Heart right ventricle (tissue), 16 donors: ENCODE measurements at regions not wholly inside any gene's neighbourhood (a gene's known extent, or its start where the extent isn't known, plus 50 kb on each side); places are given as distances from the start of the nearest gene placed in this dataset.

Experiments
- ATAC-seq, 8 donors: fragments of 200-7000 bp; cut with Tn5 transposase; one replicate each; pipeline ENCODE4 v1.9.1; 2020; ENCODE audit warnings: mild to moderate bottlenecking in 8 of 8, moderate library complexity in 8 of 8, moderate number of reproducible peaks in 1 of 8
- DNase-seq, 2 donors: peaks; one replicate each; pipeline ENCODE4 v3.0.0-alpha.2; 2020
- H3K27ac ChIP-seq, 10 donors: fragments of 200-600 bp; sonication (generic) in 2 of 10; one replicate each; pipeline versions ENCODE4 v1.5.0 to v1.8.0; 2020 to 2022; ENCODE audit warnings: mild to moderate bottlenecking in 3 of 10
- H3K27me3 ChIP-seq, 7 donors: fragments of 200-600 bp; one replicate each; pipeline ENCODE4 v1.8.0; 2021 to 2022; ENCODE audit warnings: mild to moderate bottlenecking in 2 of 7
- H3K36me3 ChIP-seq, 9 donors: fragments of 200-600 bp; sonication (generic) in 1 of 9; one replicate each; pipeline versions ENCODE4 v1.5.0 to v1.8.0; 2020 to 2022; ENCODE audit warnings: mild to moderate bottlenecking in 2 of 9
- H3K4me1 ChIP-seq, 9 donors: fragments of 200-600 bp; sonication (generic) in 1 of 9; one replicate each; pipeline versions ENCODE4 v1.5.0 to v1.8.0; 2020 to 2022; ENCODE audit warnings: mild to moderate bottlenecking in 4 of 9
- H3K4me3 ChIP-seq, 10 donors: fragments of 200-600 bp; sonication (generic) in 2 of 10; one replicate each; pipeline versions ENCODE4 v1.5.0 to v1.8.0; 2020 to 2022; ENCODE audit warnings: mild to moderate bottlenecking in 7 of 10, moderate library complexity in 2 of 10
- H3K9me3 ChIP-seq, 11 donors: fragments of 200-600 bp in 10 of 11; sonication (generic) in 2 of 11; one replicate each; pipeline versions ENCODE4 v1.5.0 to v1.8.0; 2013 to 2022; ENCODE audit warnings: mild to moderate bottlenecking in 2 of 11, control low read depth in 1 of 11, moderate library complexity in 1 of 11
- CTCF ChIP-seq, 9 donors: fragments of 200-600 bp; sonication (generic) in 2 of 9; IDR thresholded peaks; one replicate each; pipeline versions ENCODE4 v1.5.0 to v1.8.0; 2021 to 2022; ENCODE audit warnings: antibody characterized with exemption in 9 of 9, mild to moderate bottlenecking in 5 of 9, moderate library complexity in 1 of 9
- whole genome bisulfite sequencing, 2 donors: extraction: QIAGEN DNeasy Blood & Tissue Kit; methylation state at CpG; one replicate each; pipeline ENCODE4 v1.1.7; 2013; ENCODE audit warnings: inconsistent platforms in 1 of 2; 5-methylcytosine and 5-hydroxymethylcytosine counted together
- intact Hi-C, 10 donors: fragments of 100-400 bp; cut with DNase I; formaldehyde crosslinking; loops; one replicate each; pipeline versions ENCODE4 v1.11.1 to v1.14.2; 2022
- donor health status: Arrhythmogenic right ventricular cardiomyopathy.
- donor health status: ischemic (EF 13 %, LVEDD 7.1; RV severe dilation, severe dysfunction).
- donor health status: healthy with polysubstance abuse.
- donor health status: DM: no; HTN: yes; CAD: no.
- donor health status: DM: no; HTN: no; CAD: no.
- donor health status: ischemic (EF 25% LVEDD 6.9; RV normal size, moderate dysfunction).
- donor health status: ischemic (EF 25% LVEDD 5.7; RV mildly dilated, moderate dysfunction).
- donor health status: healthy.
- donor health status: DM: yes; HTN: yes; CAD: no.
- donor health status: Ischemic cardiomyopathy.
- donor health status: ischemic (EF 35%, LVEDD 5.7; RV mildly dilated, moderate dysfunction).
- donor health status: nonischemic (EF 11% LVEDD 7.7; RV severe dilation, severe dysfunction).
- donor health status: DM: yes; HTN: yes; CAD: no.
- donor health status: PGD.
- donor health status: ischemic (EF 29% LVEDD 5.4; RV normal size, mild dysfunction).
- donor health status: nonischemic (EF 23%, LVEDD 6.1; RV moderate dilation, normal function).

DNA sequence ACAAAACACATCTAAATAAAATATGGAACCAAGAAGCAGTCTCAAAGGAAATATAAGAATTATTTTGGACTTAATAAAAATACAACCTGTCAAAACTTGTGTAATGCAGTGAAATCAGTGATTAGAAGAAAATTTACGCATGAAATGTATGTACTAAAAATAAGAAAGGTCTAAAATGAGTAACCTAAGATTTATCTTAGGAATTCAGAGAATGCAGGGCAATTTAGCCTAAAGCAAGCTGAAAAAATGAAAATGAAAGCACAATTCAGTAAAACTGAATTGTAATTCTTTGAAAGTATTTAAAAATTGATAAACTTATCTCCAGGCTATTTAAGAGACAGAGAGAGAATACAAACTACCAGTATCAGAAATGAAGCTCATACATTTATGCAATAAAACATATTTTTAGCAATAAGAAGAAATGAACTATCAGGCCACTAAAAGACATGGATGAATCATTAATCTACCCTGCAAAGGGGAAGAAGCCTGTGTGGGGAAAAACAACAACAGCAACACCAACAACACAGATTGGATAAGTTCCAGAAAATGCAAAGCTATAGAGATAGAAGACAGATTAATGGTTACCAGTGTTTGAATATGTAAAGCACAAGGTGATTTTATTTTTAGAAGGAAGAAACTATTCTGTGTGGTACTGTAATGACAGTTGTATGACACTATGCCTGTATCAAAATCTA lies 442.0 kb upstream of the ADGRL3 start:
- intact Hi-C loops, result no loop called here
- no peak overlapping the region for H3K4me3 ChIP-seq
- peaks cover 0 to 53% (median 12%) of the 10 kb centered on the region in 11 donors for H3K9me3 ChIP-seq
- H3K27me3 ChIP-seq, result no peaks in the 10 kb centered on the region
- whole genome bisulfite sequencing, 2 donors, result 0 to 52% methylated on average over 1 of the region's 1 CpG
- no peak overlapping the region for H3K27ac ChIP-seq
- no peak for TF ChIP-seq CTCF (IDR thresholded peaks at IDR 0.05)
- ATAC-seq, result no peak
- no peaks in the 10 kb centered on the region for H3K4me1 ChIP-seq
- no peak for DNase-seq
- no peaks in the 10 kb centered on the region for H3K36me3 ChIP-seq

- Histone ChIP-seq H3K4me1 (no peaks in the 10 kb centered on the region), H3K9me3 (peaks cover 0 to 53% (median 12%) of the 10 kb centered on the region in 11 donors), H3K4me3 (no peak overlapping the region), H3K36me3 (no peaks in the 10 kb centered on the region), H3K27me3 (no peaks in the 10 kb centered on the region), H3K27ac (no peak overlapping the region)
- DNase-seq (no peak), ATAC-seq (no peak)
- WGBS, 2 donors, result 82 to 85% methylated on average over 4 of the region's 4 CpGs
- TF ChIP-seq CTCF (IDR thresholded peaks at IDR 0.05), result peak in 1 of 9 donors; percentile 25
- intact Hi-C loops, result no loop called here
Measured at GRCh38 chr4:60759518-60760245, 440.4 kb upstream of the ADGRL3 start.

DNA sequence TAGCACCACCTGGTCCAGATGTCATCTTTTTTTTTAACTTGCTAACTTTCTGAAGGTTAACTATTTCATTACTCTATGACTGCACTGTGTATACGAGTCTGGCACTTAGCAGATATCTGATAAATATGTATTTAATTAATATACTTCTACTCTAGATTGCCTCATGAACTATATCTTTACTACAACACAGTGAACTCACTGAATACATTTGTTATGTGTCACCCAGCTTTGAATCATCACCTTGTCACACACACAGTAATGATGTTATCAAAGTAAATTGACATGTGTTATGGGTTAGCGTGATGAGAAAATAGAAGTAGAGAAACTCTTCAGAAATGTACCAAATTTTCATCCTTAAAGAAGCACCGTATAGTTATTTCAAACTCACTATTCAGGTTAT lies 419.3 kb upstream of the ADGRL3 start:
- TF ChIP-seq CTCF (IDR thresholded peaks at IDR 0.05), result no peak
- Histone ChIP-seq H3K4me3 (no peak overlapping the region), H3K36me3 (no peaks in the 10 kb centered on the region), H3K27me3 (no peaks in the 10 kb centered on the region), H3K4me1 (no peaks in the 10 kb centered on the region), H3K9me3 (no peaks in the 10 kb centered on the region), H3K27ac (no peak overlapping the region)
- WGBS, 2 donors, result 65 to 72% methylated on average over 3 of the region's 3 CpGs
- no peak for ATAC-seq
- intact Hi-C loops, result no loop called here
- no peak for DNase-seq

- Histone ChIP-seq H3K4me1 (no peaks in the 10 kb centered on the region), H3K27ac (no peak overlapping the region), H3K9me3 (no peaks in the 10 kb centered on the region), H3K36me3 (no peaks in the 10 kb centered on the region), H3K4me3 (no peak overlapping the region), H3K27me3 (no peaks in the 10 kb centered on the region)
- no peak for DNase-seq
- intact Hi-C loops, result no loop called here
- ATAC-seq, result no peak
- TF ChIP-seq CTCF (IDR thresholded peaks at IDR 0.05), result no peak
Measured at GRCh38 chr4:60790608-60791007, 409.5 kb upstream of the ADGRL3 start.
